ENCODE measurements at regions not wholly inside any gene's neighbourhood (a gene's known extent, or its start where the extent isn't known, plus 50 kb on each side); places are given as distances from the start of the nearest gene placed in this dataset.
A peak's percentile ranks its signal among the peaks of the same experiment; 100 is the strongest.
"Not testable (repeated sequence)": the region's sequence is repeated elsewhere in the genome, so short reads cannot be mapped to it uniquely, and the experiment has no call there.

DNA sequence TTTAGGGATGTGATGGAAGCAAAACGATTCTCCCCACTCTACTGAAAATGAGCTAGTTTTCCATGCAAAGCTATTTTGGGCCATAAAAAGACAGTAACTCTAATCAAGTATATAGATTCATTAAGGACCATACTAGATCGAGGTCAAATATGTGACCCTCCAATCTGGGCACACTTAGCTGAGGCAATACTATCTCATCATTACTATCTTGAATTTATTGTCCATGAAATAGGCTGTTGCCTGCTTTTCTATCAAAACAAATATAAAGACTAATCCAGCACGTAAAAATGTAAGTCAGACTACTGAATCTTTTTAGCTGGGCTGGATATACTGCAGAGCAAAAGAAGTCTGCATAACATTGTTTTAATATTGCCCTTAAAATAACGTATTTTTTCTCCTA lies 943.1 kb downstream of the NR2F1-AS1 start:
- no peaks in the 10 kb centered on the region for H3K9me3 Mint-ChIP-seq (ENCODE audit: low read depth)
- H3K27ac Mint-ChIP-seq = no peak overlapping the region
- H3K4me3 Mint-ChIP-seq (ENCODE audit: low read depth) = no peak overlapping the region
- peaks cover 26% of the 10 kb centered on the region for H3K4me1 Mint-ChIP-seq (ENCODE audit: low read depth)
- no peaks in the 10 kb centered on the region for H3K27me3 Mint-ChIP-seq
- H3K36me3 Mint-ChIP-seq (ENCODE audit: insufficient read depth) = no peaks in the 10 kb centered on the region
- DNase-seq (ENCODE audit: low spot score, unreplicated experiment) = no peak
- no peak for TF ChIP-seq CTCF (IDR thresholded peaks at IDR 0.05; ENCODE audit: unreplicated experiment)

- H3K4me3 Mint-ChIP-seq (ENCODE audit: low read depth) = no peak overlapping the region
- H3K27ac Mint-ChIP-seq = no peak overlapping the region
- H3K4me1 Mint-ChIP-seq (ENCODE audit: low read depth) = peaks cover 24% of the 10 kb centered on the region
- no peak for TF ChIP-seq CTCF (IDR thresholded peaks at IDR 0.05; ENCODE audit: unreplicated experiment)
- DNase-seq (ENCODE audit: low spot score, unreplicated experiment) = no peak
- H3K9me3 Mint-ChIP-seq (ENCODE audit: low read depth) = peaks cover 4% of the 10 kb centered on the region
- H3K36me3 Mint-ChIP-seq (ENCODE audit: insufficient read depth) = no peaks in the 10 kb centered on the region
- H3K27me3 Mint-ChIP-seq = no peaks in the 10 kb centered on the region
Measured at GRCh38 chr5:92637247-92637646, 943.8 kb downstream of the NR2F1-AS1 start.

- Mint-ChIP-seq H3K4me1 (ENCODE audit: low read depth) (peaks cover 9% of the 10 kb centered on the region), H3K9me3 (ENCODE audit: low read depth) (peaks cover 4% of the 10 kb centered on the region), H3K27ac (peak overlapping the region; percentile 53), H3K27me3 (no peaks in the 10 kb centered on the region), H3K36me3 (ENCODE audit: insufficient read depth) (no peaks in the 10 kb centered on the region), H3K4me3 (ENCODE audit: low read depth) (no peak overlapping the region)
- no peak for DNase-seq (ENCODE audit: low spot score, unreplicated experiment)
- no peak for TF ChIP-seq CTCF (IDR thresholded peaks at IDR 0.05; ENCODE audit: unreplicated experiment)
Measured at GRCh38 chr5:92635001-92635461, 946.0 kb downstream of the NR2F1-AS1 start.

GRCh38 chr5:92633875-92634487 lies 947.0 kb downstream of the NR2F1-AS1 start:
- Mint-ChIP-seq H3K36me3 (ENCODE audit: insufficient read depth) (no peaks in the 10 kb centered on the region), H3K4me3 (ENCODE audit: low read depth) (no peak overlapping the region), H3K27me3 (no peaks in the 10 kb centered on the region), H3K9me3 (ENCODE audit: low read depth) (peaks cover 4% of the 10 kb centered on the region), H3K4me1 (ENCODE audit: low read depth) (peaks cover 13% of the 10 kb centered on the region), H3K27ac (no peak overlapping the region)
- DNase-seq (ENCODE audit: low spot score, unreplicated experiment) = no peak
- no peak for TF ChIP-seq CTCF (IDR thresholded peaks at IDR 0.05; ENCODE audit: unreplicated experiment)

DNA sequence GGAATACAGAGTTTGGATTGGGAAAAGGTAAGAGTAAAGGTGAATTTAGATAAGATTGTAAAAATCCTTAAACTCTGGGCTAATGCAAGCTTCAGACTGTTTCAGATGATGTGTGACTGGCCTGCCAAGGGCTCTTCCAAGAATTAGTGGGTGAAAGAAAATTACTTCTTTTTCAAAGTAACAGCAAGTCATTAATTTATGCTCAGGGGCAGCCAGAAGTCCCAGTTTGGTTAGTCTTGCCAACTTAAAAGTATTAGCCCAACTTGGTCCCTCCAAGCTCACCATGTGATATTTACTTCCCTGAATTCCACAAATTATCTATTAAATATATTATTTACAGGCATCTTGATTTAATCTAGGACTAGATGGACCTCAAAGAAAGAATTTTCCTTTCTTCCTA lies 947.8 kb downstream of the NR2F1-AS1 start:
- peaks cover 4% of the 10 kb centered on the region for H3K9me3 Mint-ChIP-seq (ENCODE audit: low read depth)
- DNase-seq (ENCODE audit: low spot score, unreplicated experiment) = no peak
- no peak for TF ChIP-seq CTCF (IDR thresholded peaks at IDR 0.05; ENCODE audit: unreplicated experiment)
- no peaks in the 10 kb centered on the region for H3K27me3 Mint-ChIP-seq
- no peak overlapping the region for H3K27ac Mint-ChIP-seq
- H3K4me1 Mint-ChIP-seq (ENCODE audit: low read depth) = peaks cover 13% of the 10 kb centered on the region
- H3K36me3 Mint-ChIP-seq (ENCODE audit: insufficient read depth) = no peaks in the 10 kb centered on the region
- no peak overlapping the region for H3K4me3 Mint-ChIP-seq (ENCODE audit: low read depth)

DNA sequence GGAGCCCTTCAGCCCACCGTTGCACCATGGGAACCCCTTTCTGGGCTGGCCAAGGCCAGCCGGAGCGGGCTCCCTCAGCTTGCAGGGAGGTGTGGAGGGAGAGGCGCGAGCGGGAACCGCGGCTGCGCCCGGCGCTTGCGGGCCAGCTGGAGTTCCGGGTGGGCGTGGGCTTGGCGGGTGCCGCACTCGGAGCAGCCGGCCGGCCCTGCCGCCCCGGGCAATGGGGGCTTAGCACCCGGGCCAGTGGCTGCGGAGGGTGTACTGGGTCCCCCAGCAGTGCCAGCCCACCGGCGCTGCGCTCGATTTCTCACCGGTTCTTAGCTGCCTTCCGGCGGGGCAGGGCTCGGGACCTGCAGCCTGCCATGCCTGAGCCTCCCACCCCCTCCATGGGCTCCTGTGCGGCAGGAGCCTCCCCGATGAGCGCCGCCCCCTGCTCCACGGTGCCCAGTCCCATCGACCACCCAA lies 949.8 kb downstream of the NR2F1-AS1 start:
- H3K4me1 Mint-ChIP-seq (ENCODE audit: low read depth) = peaks cover 13% of the 10 kb centered on the region
- H3K9me3 Mint-ChIP-seq (ENCODE audit: low read depth); H3K27me3 Mint-ChIP-seq; H3K4me3 Mint-ChIP-seq (ENCODE audit: low read depth); H3K36me3 Mint-ChIP-seq (ENCODE audit: insufficient read depth); DNase-seq (ENCODE audit: low spot score, unreplicated experiment); H3K27ac Mint-ChIP-seq: not testable (repeated sequence)
